Pancreas (tissue), 10 donors: ENCODE measurements at regions not wholly inside any gene's neighbourhood (a gene's known extent, or its start where the extent isn't known, plus 50 kb on each side); places are given as distances from the start of the nearest gene placed in this dataset.
A peak's percentile ranks its signal among the peaks of the same experiment; 100 is the strongest.
"Not testable (repeated sequence)": the region's sequence is repeated elsewhere in the genome, so short reads cannot be mapped to it uniquely, and the experiment has no call there.

ENCODE experiments used
- ATAC-seq, 4 donors: fragments of 200-7000 bp; cut with Tn5 transposase; one replicate each; pipeline versions ENCODE4 v1.8.0 to v1.9.1; 2020; ENCODE audit warnings: mild to moderate bottlenecking in 4 of 4, moderate library complexity in 4 of 4
- DNase-seq, 6 donors: peaks; one replicate each; pipeline ENCODE4 v3.0.0-alpha.2; 2020
- FAIRE-seq: peaks from 2 replicates; lab custom pipeline; 2012; peaks lifted over from hg19 to GRCh38; lab: Jason Lieb, UNC
- H3K27ac ChIP-seq, 4 donors: fragments of 200-600 bp; sonication (generic); 1 replicate in 3 of 4; 2 replicates in 1 of 4; pipeline versions ENCODE4 v1.5.0 to v1.8.0; 2020
- H3K27me3 ChIP-seq, 4 donors: fragments of 200-600 bp; one replicate each; pipeline ENCODE4 v1.8.0; 2021
- H3K36me3 ChIP-seq, 3 donors: fragments of 200-600 bp; sonication (generic) in 1 of 3; one replicate each; pipeline versions ENCODE4 v1.5.0 to v1.8.0; 2020 to 2021
- H3K4me1 ChIP-seq, 3 donors: fragments of 200-600 bp; one replicate each; pipeline ENCODE4 v1.8.0; 2021
- H3K4me3 ChIP-seq, 4 donors: fragments of 200-600 bp; sonication (generic) in 2 of 4; one replicate each; pipeline versions ENCODE4 v1.5.0 to v1.8.0; 2020 to 2021
- H3K9me3 ChIP-seq, 4 donors: fragments of 200-600 bp; one replicate each; pipeline ENCODE4 v1.8.0; 2021
- CTCF ChIP-seq, 4 donors: fragments of 200-600 bp; sonication (generic) in 3 of 4; IDR thresholded peaks; one replicate each; pipeline versions ENCODE4 v1.5.0 to v1.8.0; 2021; ENCODE audit warnings: antibody characterized with exemption in 4 of 4
- WGBS, 2 donors: extraction: QIAGEN DNeasy Blood & Tissue Kit; methylation state at CpG; one replicate each; pipeline ENCODE4 v1.1.7; 2013; 5-methylcytosine and 5-hydroxymethylcytosine counted together
- intact Hi-C, 3 donors: fragments of 100-400 bp; cut with DNase I; formaldehyde crosslinking; loops; one replicate each; pipeline versions ENCODE4 v1.11.1 to v1.14.2; 2022
- donor health status: healthy with polysubstance abuse.
- donor health status: DM: no; HTN: no; CAD: no; lungs with moderate emphysema.
- donor health status: DM: no; HTN: no; CAD: no.
- donor health status: control.
- donor health status: control.
- donor health status: Bipolar disorder and iron deficiency.
- donor health status: DM: yes; HTN: yes; CAD: no.
- donor health status: DM: no; HTN: no; CAD: no.
- donor health status: DM: no; HTN: no; CAD: no.
- donor health status: DM: yes; HTN: yes; CAD: no.

DNA sequence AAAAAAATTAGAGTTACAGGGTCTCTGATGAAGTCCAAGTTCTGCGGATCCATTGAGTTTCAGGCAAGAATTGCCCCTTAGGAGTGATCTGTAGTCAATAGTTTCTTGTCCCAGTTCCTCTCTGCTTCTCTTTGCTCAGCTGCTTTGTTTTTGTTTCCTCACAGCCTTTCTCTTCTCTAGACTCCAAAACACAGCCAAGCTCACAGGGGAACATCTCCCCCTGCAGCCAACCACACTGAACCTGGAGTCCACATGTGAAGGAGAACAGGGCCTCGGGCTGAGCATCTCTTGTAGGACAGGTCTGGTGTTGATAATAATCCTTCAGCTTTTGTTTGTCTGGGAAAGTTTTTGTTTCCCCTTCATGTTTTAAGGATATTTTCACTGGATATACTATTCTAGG, 202.6 kb upstream of the ATP10A start:
- FAIRE-seq (no peak), ATAC-seq (no peak), DNase-seq (no peak)
- Histone ChIP-seq H3K27me3 (peaks cover 0 to 5% (median 0%) of the 10 kb centered on the region in 4 donors), H3K9me3 (no peaks in the 10 kb centered on the region), H3K4me3 (no peak overlapping the region), H3K27ac (no peak overlapping the region), H3K36me3 (no peaks in the 10 kb centered on the region), H3K4me1 (no peaks in the 10 kb centered on the region)
- 80 to 91% methylated on average over 2 of the region's 2 CpGs for WGBS, 2 donors
- intact Hi-C loops = no loop called here
- TF ChIP-seq CTCF (IDR thresholded peaks at IDR 0.05) = no peak

DNA sequence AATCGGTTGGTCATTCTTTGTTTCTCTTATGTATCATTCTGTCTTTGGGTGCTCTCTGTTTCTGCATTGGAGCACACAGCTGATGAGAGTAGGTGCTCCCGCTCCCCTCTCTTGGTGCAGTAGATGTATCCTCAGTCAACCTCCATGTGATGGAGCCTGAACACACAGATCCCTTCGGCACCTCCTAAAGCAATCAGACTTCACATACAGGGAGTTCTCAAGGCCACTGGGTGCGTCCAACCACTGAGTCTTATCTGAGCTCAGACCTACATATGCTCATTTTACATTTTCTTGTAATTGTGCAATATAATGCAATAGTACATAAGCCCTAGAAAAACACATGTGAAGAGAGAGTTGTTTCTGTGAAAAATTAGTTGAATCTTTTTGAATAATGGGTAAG, 198.1 kb upstream of the ATP10A start:
- intact Hi-C loops = no loop called here
- WGBS, 2 donors = 50 to 55% methylated on average over 4 of the region's 4 CpGs

DNA sequence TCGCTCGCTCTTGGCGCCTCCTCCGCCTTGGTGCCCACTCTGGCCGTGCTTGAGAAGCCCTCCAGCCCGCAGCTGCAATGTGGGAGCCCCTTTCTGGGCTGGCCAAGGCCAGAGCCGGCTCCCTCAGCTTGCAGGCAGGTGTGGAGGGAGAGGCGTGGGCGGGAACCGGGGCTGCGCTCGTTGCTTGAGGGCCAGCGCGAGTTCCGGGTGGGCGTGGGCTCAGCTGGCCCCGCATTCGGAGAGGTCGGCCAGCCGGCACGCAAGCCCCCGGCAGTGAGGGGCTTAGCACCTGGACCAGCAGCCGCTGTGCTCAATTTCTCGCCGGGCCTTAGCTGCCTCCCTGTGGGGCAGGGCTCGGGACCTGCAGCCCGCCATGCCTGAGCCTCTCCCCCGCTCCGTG, 193.6 kb upstream of the ATP10A start:
- H3K27ac ChIP-seq, intact Hi-C loops, DNase-seq, H3K4me1 ChIP-seq, FAIRE-seq, ATAC-seq, H3K4me3 ChIP-seq, H3K36me3 ChIP-seq, H3K9me3 ChIP-seq, H3K27me3 ChIP-seq: not testable (repeated sequence)
- 86 to 87% methylated on average over 27 to 29 of the region's 29 CpGs for WGBS, 2 donors

More for the DNA sequence above, 198.1 kb upstream of the ATP10A start:
- Histone ChIP-seq H3K4me1 (no peaks in the 10 kb centered on the region), H3K4me3 (no peak overlapping the region), H3K36me3 (no peaks in the 10 kb centered on the region), H3K27me3 (no peaks in the 10 kb centered on the region), H3K27ac (no peak overlapping the region), H3K9me3 (no peaks in the 10 kb centered on the region)
- DNase-seq = no peak
- ATAC-seq = no peak
- FAIRE-seq = no peak
- TF ChIP-seq CTCF (IDR thresholded peaks at IDR 0.05) = no peak

- WGBS, 2 donors = 70 to 82% methylated on average over 14 of the region's 14 CpGs
- intact Hi-C loops = no loop called here
- ATAC-seq = peak in 2 of 4 donors; percentile 40 to 50
- no peak for FAIRE-seq
- Histone ChIP-seq H3K9me3 (no peaks in the 10 kb centered on the region), H3K4me3 (no peak overlapping the region), H3K27me3 (no peaks in the 10 kb centered on the region), H3K27ac (no peak overlapping the region), H3K36me3 (no peaks in the 10 kb centered on the region), H3K4me1 (no peaks in the 10 kb centered on the region)
- DNase-seq = peak in 1 of 6 donors; percentile 22
- no peak for TF ChIP-seq CTCF (IDR thresholded peaks at IDR 0.05)
Measured at GRCh38 chr15:26051761-26052675, 188.9 kb upstream of the ATP10A start.

DNA sequence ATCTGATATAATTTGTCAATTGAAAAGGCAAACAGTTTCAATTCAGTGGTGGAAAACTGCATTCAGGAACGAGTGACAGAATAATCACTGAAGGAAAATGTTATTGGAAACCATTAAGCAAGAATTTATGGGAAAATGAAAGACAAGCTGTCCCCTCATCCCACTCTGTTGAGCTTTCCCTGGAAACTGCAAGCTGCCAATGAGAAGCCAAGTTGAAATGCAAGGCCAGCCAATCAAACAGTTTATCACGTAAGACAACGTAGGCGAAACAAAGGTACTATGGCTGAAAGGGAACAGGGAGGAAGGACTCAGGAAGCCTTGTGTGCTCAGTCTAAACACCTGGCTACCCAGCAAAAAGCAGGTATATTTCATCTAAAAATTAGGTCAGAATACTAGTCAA, 187.9 kb upstream of the ATP10A start:
- intact Hi-C loops = no loop called here
- Histone ChIP-seq H3K27ac (no peak overlapping the region), H3K4me3 (no peak overlapping the region), H3K4me1 (no peaks in the 10 kb centered on the region), H3K27me3 (no peaks in the 10 kb centered on the region), H3K9me3 (no peaks in the 10 kb centered on the region), H3K36me3 (no peaks in the 10 kb centered on the region)
- FAIRE-seq = no peak
- no peak for TF ChIP-seq CTCF (IDR thresholded peaks at IDR 0.05)
- no peak for DNase-seq
- WGBS, 2 donors = 39 to 51% methylated on average over 4 of the region's 4 CpGs
- no peak for ATAC-seq
